GM12874 (cell line): ENCODE measurements at regions not wholly inside any gene's neighbourhood (a gene's known extent, or its start where the extent isn't known, plus 50 kb on each side); places are given as distances from the start of the nearest gene placed in this dataset.

Experiments
- CTCF ChIP-seq: IDR thresholded peaks from 2 replicates; pipeline ENCODE4 v1.5.1; 2011; ENCODE audit warnings: low read depth, mild to moderate bottlenecking, control low read depth, low read length, moderate library complexity; ENCODE audit not compliant: insufficient read depth

GRCh38 chr5:38789134-38789533, 56.7 kb upstream of the OSMR start:
- no peak for TF ChIP-seq CTCF

DNA sequence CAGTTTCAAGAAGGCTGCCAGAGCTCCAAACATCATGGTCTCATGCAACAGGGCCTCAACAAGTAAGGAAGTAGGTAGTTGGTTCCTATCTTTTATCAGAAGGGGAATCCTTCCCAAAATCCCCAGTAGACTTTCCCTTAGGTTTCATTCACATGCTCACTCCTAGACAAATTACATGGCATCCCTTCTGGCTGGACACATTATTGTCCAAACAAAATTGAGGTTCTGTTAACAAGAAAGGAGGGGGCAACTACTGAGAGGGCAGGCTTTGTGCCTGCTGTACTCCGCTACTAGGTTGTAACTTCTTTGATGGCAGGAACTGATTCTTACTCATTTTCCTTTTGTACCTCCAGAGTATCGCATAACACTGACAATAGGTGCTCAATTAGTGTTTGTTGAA, 56.0 kb upstream of the OSMR start:
- TF ChIP-seq CTCF: no peak

DNA sequence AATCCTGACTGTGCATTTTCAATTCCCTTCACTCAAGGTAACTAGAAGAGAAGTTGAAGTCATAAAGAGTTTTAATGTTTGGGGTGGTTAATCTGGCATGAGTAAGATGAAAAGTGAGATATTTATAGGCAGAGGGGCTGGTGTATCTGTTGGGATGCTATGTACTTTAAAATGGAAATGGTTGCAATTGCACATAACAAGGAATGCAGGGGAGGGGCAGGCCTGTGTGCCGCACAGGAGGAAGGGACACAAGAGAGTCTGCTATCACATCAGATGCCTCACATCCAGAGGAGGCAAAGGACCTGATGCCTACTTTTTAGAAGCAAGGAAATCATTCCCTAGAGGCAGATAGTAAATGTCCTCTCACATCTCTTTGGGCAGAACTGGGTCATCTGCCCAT, 55.5 kb upstream of the OSMR start:
- no peak for TF ChIP-seq CTCF

DNA sequence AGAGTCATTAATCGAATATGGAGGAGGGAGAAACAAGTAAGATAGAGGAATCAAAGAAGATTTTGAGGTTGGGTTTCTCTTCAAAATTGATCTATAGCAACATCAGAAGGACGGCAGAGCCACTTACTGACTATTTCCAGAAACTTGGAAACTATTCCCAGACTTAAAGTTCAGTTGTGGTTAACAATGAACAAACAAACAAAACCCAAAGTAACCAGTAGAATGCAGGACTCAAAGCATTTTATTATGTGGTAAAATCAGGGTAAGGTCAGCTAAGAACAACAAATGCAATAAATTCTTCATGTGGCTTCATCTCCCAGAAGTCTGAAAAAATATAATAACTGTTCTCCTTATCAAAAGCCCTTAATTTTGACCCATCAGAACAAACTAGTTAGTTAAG, 54.9 kb upstream of the OSMR start:
- TF ChIP-seq CTCF: no peak

GRCh38 chr5:38793099-38793498, 52.7 kb upstream of the OSMR start:
- TF ChIP-seq CTCF: no peak

GRCh38 chr5:38794986-38795385, 50.8 kb upstream of the OSMR start:
- TF ChIP-seq CTCF: no peak

DNA sequence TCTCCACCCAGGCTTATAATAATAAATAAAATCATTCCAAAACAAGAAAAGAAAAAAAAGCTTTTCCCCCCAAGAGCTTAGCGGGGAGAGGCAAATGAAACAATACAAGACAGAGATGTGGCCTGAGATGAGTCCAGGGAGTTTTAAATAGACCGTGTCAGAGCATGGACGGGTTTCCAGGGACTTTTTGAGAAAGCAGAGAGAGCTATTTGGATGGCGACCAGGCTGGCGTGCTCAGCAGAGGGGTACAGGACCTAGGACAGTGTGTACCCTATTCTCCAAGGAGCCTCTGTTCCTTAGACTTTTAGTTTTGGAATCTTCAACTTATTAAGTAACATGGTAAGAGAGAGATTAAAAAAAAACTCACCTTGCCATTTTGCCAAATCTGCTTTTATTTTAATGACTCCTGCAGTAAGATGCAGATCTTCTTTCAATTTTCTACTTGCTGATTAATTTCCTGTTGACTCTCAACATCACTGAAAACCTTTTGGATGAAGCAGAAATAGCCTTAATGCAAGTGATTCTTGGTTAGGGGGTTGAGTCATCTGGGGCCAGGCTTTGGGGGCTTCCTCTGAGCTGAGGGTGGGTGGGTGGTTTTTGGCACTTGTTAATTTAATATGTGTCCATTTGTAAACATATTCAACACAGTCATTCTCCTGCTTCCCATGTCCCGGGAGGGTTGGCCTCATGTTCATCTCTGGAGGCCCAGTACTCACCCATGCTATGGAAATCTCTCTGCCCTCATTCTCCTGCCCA, 49.6 kb upstream of the OSMR start:
- TF ChIP-seq CTCF: no peak
